ENCODE measurements at regions not wholly inside any gene's neighbourhood (a gene's known extent, or its start where the extent isn't known, plus 50 kb on each side); places are given as distances from the start of the nearest gene placed in this dataset.

DNA sequence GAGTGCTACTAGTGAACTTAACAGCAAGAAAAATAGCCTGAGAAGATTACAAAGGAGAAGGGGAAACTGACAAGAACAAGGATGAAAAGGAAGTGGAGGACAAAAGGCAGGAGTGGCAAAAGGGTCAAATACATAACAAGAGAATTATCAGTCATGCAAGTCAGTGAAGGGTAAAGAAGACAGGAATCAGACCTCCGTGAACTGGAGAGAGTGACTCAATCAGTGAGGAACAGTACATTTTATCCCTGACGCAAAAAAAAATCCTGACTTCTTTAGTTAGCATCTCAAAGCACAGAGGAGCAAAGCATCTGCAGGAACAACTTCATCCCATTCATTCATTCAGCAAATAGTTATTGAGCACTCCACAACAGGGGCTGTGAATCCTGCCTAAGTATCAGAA is 97.8 kb downstream of the SST start:
- TF ChIP-seq EZH2 (IDR thresholded peaks at IDR 0.05; ENCODE audit: insufficient read depth, poor library complexity, severe bottlenecking) (no peak), EZH2phosphoT487 (IDR thresholded peaks at IDR 0.05; ENCODE audit: insufficient read depth, low read depth) (no peak)
